ENCODE measurements at regions not wholly inside any gene's neighbourhood (a gene's known extent, or its start where the extent isn't known, plus 50 kb on each side); places are given as distances from the start of the nearest gene placed in this dataset.
"Not testable (repeated sequence)": the region's sequence is repeated elsewhere in the genome, so short reads cannot be mapped to it uniquely, and the experiment has no call there.

GRCh38 chr15:30801140-30801895, 102.4 kb upstream of the FAN1 start:
- not testable (repeated sequence) for H3K4me1 ChIP-seq (ENCODE audit: insufficient read depth, low read length); H3K9me3 ChIP-seq (ENCODE audit: low read depth, low read length); H3K4me3 ChIP-seq (ENCODE audit: low read length); H3K27me3 ChIP-seq (ENCODE audit: insufficient read depth, low read length)

DNA sequence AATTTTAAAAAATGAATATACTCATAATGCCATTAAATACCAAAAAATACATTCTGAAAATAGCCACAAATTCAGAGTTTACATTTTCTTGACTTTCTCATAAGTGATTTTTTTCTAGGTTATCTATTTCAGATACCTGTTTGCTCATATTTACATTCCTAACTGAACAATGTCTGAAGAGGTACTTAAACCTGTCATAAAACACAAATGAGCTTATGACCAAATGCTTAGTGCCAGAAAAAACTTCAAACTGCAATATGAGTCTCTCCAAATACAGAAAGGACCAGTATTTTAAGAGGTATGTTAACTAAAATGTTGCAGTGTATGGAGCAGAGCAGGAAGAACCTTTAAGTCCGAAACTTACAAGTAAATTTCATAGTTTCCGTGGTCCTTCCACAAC, 101.7 kb upstream of the FAN1 start:
- not testable (repeated sequence) for H3K27me3 ChIP-seq (ENCODE audit: insufficient read depth, low read length); H3K4me3 ChIP-seq (ENCODE audit: low read length); H3K4me1 ChIP-seq (ENCODE audit: insufficient read depth, low read length); H3K9me3 ChIP-seq (ENCODE audit: low read depth, low read length)

DNA sequence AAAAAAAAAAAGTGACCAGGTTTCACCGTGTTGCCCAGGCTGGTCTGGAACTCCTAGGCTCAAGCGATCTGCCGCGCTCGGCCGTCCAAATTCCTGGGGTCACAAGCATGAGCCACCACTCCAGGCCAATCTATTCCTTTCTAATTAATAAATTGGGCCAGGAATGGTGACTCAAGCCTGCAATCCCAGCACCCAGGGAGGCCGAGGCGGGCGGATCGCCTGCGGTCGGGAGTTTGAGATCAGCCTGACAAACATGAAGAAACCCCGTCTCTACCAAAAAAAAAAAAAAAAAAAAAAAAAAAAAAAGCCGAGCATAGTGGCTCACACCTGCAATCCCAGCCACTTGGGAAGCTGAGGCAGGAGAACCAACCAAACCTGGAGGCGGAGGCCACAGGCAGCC, 100.0 kb upstream of the FAN1 start:
- not testable (repeated sequence) for H3K4me3 ChIP-seq (ENCODE audit: low read length); H3K9me3 ChIP-seq (ENCODE audit: low read depth, low read length); H3K27me3 ChIP-seq (ENCODE audit: insufficient read depth, low read length); H3K4me1 ChIP-seq (ENCODE audit: insufficient read depth, low read length)

DNA sequence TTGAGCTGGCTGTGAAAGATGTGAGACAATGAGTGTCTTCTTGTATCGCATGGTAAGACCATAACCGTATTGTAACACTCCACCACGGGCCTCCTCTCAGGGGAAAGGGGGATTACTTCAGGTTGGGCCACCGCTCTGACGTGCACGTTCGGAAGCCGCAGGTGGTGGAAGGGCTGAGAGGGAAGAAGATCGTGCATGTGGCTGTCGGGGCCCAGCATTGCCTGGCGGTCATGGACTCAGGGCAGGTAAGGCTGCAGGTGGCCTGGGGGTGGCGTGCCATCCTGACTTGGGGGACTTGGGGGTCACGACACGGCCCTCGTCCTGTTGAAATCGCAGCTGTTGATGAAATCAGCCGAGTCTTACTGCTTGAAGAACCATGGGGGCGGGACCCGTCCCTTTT, 87.3 kb upstream of the FAN1 start:
- Histone ChIP-seq H3K27me3 (ENCODE audit: insufficient read depth, low read length) (no peaks in the 10 kb centered on the region), H3K9me3 (ENCODE audit: low read depth, low read length) (no peaks in the 10 kb centered on the region), H3K4me1 (ENCODE audit: insufficient read depth, low read length) (no peaks in the 10 kb centered on the region), H3K4me3 (ENCODE audit: low read length) (no peak overlapping the region)

DNA sequence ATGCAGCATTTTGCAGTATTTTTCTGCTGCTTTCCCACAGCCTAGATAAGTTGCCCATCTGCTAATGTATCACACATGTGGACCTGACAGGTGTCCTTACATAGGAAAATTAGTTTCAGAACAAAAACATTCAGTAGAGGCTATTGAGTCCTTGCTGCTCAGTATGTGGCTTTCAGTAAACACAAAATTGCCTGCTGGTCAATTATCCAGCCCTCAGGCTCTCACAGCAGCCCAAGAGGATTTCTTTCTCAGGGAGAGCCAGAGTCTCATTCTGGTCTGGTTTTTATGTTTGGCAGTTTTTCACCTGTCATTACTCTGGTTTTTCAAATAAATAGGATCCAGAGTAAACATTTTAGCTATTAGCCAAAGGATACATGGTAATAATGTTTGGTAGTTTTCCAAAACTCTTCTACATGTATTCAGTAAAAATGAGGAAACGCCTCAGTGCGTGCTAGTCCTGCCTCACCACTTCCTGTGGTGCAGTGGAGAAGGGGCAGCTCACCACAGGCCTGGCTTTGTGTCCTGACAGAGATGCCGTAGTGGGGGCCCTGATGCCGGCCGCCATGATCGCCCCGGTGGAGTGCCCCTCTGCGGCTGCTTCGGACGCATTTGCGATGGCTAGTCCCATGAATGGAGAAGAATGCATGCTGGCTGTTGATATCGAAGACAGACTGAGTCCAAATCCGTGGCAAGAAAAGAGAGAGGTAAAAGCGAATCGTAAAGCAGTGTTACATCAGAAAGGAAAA, 80.5 kb upstream of the FAN1 start:
- not testable (repeated sequence) for H3K4me1 ChIP-seq (ENCODE audit: insufficient read depth, low read length); H3K27me3 ChIP-seq (ENCODE audit: insufficient read depth, low read length); H3K9me3 ChIP-seq (ENCODE audit: low read depth, low read length)
- peak overlapping the region; percentile 38 for H3K4me3 ChIP-seq (ENCODE audit: low read length)

DNA sequence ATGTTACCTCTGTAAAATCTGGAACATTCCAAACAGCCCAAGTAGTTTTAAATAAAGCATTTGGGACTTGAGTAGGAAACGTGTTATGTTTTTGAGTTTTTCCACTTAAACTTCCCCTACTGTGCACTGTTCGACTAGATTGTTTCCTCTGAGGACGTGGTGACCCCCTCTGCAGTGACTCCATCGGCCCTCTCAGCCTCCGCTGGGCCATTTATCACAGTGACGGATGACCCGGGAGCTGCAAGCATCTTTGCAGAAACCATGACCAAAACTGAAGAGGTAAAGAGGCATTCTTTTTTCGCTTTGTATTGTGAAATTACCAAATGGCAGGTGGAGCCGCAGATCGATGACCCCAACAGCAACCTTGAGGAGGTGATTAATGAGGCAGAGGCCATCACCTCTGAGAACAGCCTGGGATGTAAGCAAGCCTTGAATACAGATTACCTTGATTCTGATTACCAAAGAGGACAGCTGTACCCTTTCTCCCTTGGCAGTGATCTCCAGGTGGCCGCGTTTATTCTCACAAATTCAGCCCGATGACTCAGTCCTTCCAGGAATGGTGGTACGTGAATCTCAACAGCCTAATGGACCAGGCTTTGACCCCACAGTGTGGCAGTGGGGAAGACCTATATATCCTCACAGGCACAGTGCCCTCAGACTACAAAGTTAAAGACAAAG, 79.1 kb upstream of the FAN1 start:
- H3K27me3 ChIP-seq (ENCODE audit: insufficient read depth, low read length): no peaks in the 10 kb centered on the region
- no peaks in the 10 kb centered on the region for H3K9me3 ChIP-seq (ENCODE audit: low read depth, low read length)
- no peaks in the 10 kb centered on the region for H3K4me1 ChIP-seq (ENCODE audit: insufficient read depth, low read length)
- H3K4me3 ChIP-seq (ENCODE audit: low read length): no peak overlapping the region

GRCh38 chr15:30827625-30828303, 76.0 kb upstream of the FAN1 start:
- no peaks in the 10 kb centered on the region for H3K27me3 ChIP-seq (ENCODE audit: insufficient read depth, low read length)
- H3K4me1 ChIP-seq (ENCODE audit: insufficient read depth, low read length): no peaks in the 10 kb centered on the region
- H3K4me3 ChIP-seq (ENCODE audit: low read length): no peak overlapping the region
- no peaks in the 10 kb centered on the region for H3K9me3 ChIP-seq (ENCODE audit: low read depth, low read length)

- H3K4me1 ChIP-seq (ENCODE audit: insufficient read depth, low read length); H3K4me3 ChIP-seq (ENCODE audit: low read length); H3K27me3 ChIP-seq (ENCODE audit: insufficient read depth, low read length); H3K9me3 ChIP-seq (ENCODE audit: low read depth, low read length): not testable (repeated sequence)
These were observed 75.4 kb upstream of the FAN1 start for GRCh38 chr15:30828304-30828639.

GRCh38 chr15:30830961-30831360, 72.8 kb upstream of the FAN1 start:
- Histone ChIP-seq H3K27me3 (ENCODE audit: insufficient read depth, low read length) (no peaks in the 10 kb centered on the region), H3K9me3 (ENCODE audit: low read depth, low read length) (no peaks in the 10 kb centered on the region), H3K4me3 (ENCODE audit: low read length) (no peak overlapping the region), H3K4me1 (ENCODE audit: insufficient read depth, low read length) (no peaks in the 10 kb centered on the region)

DNA sequence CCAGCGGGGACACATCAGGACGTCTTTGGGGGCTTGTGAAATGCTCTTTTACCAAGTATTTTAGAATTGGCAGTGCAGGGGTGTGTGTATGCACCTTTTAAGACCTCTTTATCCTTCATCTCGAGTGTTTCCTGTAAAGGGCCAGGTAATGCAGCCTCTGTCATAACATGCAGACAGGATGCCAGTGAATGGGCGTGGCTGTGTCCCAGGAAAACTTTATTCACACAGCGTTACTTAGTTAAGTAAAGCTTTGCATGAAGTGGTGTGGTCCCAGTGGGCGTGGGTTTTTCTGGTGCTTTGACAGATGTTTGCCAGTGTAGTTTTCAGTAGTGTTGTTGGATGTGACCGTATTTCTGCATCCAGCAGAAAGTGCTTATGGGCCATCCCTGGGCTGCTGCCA, 70.3 kb upstream of the FAN1 start:
- H3K9me3 ChIP-seq (ENCODE audit: low read depth, low read length); H3K4me1 ChIP-seq (ENCODE audit: insufficient read depth, low read length); H3K4me3 ChIP-seq (ENCODE audit: low read length); H3K27me3 ChIP-seq (ENCODE audit: insufficient read depth, low read length): not testable (repeated sequence)

DNA sequence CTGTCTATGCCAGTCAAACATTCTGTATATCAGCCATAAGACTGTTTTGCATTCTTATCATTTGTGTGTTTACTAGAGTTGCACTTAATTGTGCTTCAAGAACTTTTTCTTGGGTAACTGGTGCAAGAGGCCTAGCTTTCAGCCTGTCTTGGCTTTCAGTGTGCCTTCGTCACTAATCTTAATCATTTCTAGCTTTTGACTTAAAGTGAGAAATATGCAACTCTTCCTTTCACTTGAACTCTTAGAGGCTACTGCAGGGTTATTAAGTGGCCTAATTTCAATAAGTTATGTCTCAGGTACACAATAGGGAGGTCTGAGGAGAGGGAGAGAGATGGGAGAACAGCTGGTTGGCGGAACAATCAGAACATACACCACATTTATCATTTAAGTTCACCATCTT, 62.1 kb upstream of the FAN1 start:
- not testable (repeated sequence) for H3K4me3 ChIP-seq (ENCODE audit: low read length); H3K27me3 ChIP-seq (ENCODE audit: insufficient read depth, low read length); H3K9me3 ChIP-seq (ENCODE audit: low read depth, low read length)
- peaks cover 11% of the 10 kb centered on the region for H3K4me1 ChIP-seq (ENCODE audit: insufficient read depth, low read length)

DNA sequence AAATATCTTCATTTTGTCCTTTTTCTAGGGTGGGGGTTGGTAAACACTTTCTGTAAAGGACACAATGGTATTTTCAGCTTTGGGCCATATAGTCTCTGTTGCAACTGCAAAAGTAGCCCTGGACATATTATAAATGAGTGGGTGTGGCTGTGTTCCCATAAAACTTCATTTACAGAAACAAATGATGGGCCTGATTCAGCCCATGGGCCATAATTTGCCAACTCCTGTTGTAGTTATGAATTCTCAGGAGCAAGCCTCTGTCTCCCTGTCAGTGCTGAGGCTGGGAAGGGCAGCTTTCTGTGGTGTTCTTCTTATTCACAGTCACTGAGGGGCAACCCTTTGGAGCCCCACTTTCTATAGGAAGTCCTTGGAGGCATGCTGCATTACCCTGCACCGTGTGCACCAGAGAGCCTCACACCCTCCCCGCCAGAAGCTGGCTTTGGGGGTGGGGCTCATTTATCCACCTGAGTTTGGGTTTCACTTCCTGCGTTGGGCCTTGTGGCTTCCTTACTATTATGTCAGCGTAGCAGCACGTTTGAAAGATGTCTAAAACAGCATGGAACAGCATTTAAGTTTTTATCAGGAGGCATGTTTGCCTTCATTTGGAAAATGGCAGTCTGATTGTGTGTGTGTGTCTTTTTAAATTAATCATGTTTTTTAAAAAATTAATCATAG, 60.8 kb upstream of the FAN1 start:
- H3K27me3 ChIP-seq (ENCODE audit: insufficient read depth, low read length); H3K4me3 ChIP-seq (ENCODE audit: low read length); H3K9me3 ChIP-seq (ENCODE audit: low read depth, low read length): not testable (repeated sequence)
- H3K4me1 ChIP-seq (ENCODE audit: insufficient read depth, low read length): peaks cover 11% of the 10 kb centered on the region

GRCh38 chr15:30845536-30845935, 58.2 kb upstream of the FAN1 start:
- H3K4me3 ChIP-seq (ENCODE audit: low read length); H3K27me3 ChIP-seq (ENCODE audit: insufficient read depth, low read length); H3K9me3 ChIP-seq (ENCODE audit: low read depth, low read length): not testable (repeated sequence)
- H3K4me1 ChIP-seq (ENCODE audit: insufficient read depth, low read length): peaks cover 11% of the 10 kb centered on the region
